ENCODE measurements at regions not wholly inside any gene's neighbourhood (a gene's known extent, or its start where the extent isn't known, plus 50 kb on each side); places are given as distances from the start of the nearest gene placed in this dataset.

GRCh38 chr16:13672196-13672595, 247.8 kb upstream of the ERCC4 start:
- Histone ChIP-seq H3K79me2 (no peaks in the 10 kb centered on the region), H3K9me2 (replicated peaks; ENCODE audit: insufficient read depth) (no peaks in the 10 kb centered on the region), H3K27me3 (no peaks in the 10 kb centered on the region), H3K9me3 (ENCODE audit: low read depth) (no peaks in the 10 kb centered on the region), H3K4me3 (no peak overlapping the region), H3K27ac (no peak overlapping the region), H3K4me2 (no peak overlapping the region), H3K4me1 (ENCODE audit: insufficient read depth) (no peaks in the 10 kb centered on the region), H4K20me1 (ENCODE audit: insufficient read depth, poor library complexity, severe bottlenecking) (no peaks in the 10 kb centered on the region), H2AFZ (no peak overlapping the region), H3K36me3 (replicated peaks; ENCODE audit: insufficient read depth, low read depth) (no peaks in the 10 kb centered on the region)
- TF ChIP-seq EZH2phosphoT487 (IDR thresholded peaks at IDR 0.05; ENCODE audit: low read depth, severe bottlenecking, unreplicated experiment) = no peak
- TF ChIP-seq CTCF (IDR thresholded peaks at IDR 0.05; ENCODE audit: poor library complexity) = no peak
- TF ChIP-seq EZH2 (IDR thresholded peaks at IDR 0.05; ENCODE audit: borderline replicate concordance) = no peak
- WGBS (ENCODE audit: low lambda C conversion rate, missing lambda C conversion rate) = 71% methylated on average over 3 of the region's 3 CpGs
- no peak for DNase-seq (ENCODE audit: low spot score)

DNA sequence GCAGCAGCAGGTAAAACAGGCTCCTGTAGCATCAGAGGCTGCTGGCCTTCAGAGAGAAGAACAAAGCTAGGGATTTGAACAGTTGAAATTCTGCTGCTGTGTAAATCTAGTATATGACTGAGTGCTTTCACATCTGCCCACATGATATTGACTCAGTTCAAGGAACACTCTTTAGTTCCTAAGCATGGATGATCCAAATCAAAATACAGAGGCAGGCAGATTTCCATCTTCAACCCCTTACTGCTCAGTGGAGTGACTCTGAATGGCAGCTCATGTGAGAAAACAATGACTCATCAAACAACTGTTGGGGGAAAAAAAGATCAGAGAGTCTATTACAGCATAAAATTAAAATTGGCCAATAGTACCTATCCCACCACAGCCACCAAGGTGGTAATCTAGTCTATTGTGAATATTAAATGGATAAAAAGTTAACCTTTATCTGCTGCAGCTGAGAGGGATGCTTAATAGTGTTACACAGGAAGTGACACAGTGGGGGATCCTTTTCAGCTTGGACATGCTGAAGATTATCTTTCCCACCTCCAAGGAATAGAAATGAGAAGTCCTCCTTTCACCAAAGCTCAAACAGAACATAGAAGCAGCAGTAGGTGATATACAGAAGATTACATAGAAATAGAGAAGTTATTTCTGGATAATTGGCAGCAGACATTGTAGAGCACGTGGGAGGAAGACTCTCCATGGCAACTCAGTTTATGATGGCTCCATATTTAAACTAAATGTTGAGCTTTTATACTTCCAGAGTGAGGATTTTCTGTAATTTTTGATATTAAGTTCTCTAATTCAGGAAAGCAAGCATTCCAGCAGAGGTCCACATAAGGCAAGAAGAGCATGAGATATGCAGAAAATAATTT, 239.7 kb upstream of the ERCC4 start:
- no peaks in the 10 kb centered on the region for H3K9me2 ChIP-seq (replicated peaks; ENCODE audit: insufficient read depth)
- H3K36me3 ChIP-seq (replicated peaks; ENCODE audit: insufficient read depth, low read depth) = no peaks in the 10 kb centered on the region
- H3K27me3 ChIP-seq = no peaks in the 10 kb centered on the region
- no peak overlapping the region for H3K4me3 ChIP-seq
- DNase-seq (ENCODE audit: low spot score) = no peak
- H4K20me1 ChIP-seq (ENCODE audit: insufficient read depth, poor library complexity, severe bottlenecking) = no peaks in the 10 kb centered on the region
- H2AFZ ChIP-seq = no peak overlapping the region
- H3K4me2 ChIP-seq = no peak overlapping the region
- TF ChIP-seq CTCF (IDR thresholded peaks at IDR 0.05; ENCODE audit: poor library complexity) (no peak), EZH2phosphoT487 (IDR thresholded peaks at IDR 0.05; ENCODE audit: low read depth, severe bottlenecking, unreplicated experiment) (no peak), EZH2 (IDR thresholded peaks at IDR 0.05; ENCODE audit: borderline replicate concordance) (no peak)
- no peaks in the 10 kb centered on the region for H3K9me3 ChIP-seq (ENCODE audit: low read depth)
- H3K27ac ChIP-seq = no peak overlapping the region
- WGBS (ENCODE audit: low lambda C conversion rate, missing lambda C conversion rate) = 86% methylated on average over 1 of the region's 1 CpG
- no peaks in the 10 kb centered on the region for H3K4me1 ChIP-seq (ENCODE audit: insufficient read depth)
- H3K79me2 ChIP-seq = no peaks in the 10 kb centered on the region

GRCh38 chr16:13684819-13685563, 235.0 kb upstream of the ERCC4 start:
- H4K20me1 ChIP-seq (ENCODE audit: insufficient read depth, poor library complexity, severe bottlenecking) = no peaks in the 10 kb centered on the region
- no peaks in the 10 kb centered on the region for H3K27me3 ChIP-seq
- DNase-seq (ENCODE audit: low spot score) = no peak
- WGBS (ENCODE audit: low lambda C conversion rate, missing lambda C conversion rate) = 74% methylated on average over 5 of the region's 5 CpGs
- TF ChIP-seq EZH2 (IDR thresholded peaks at IDR 0.05; ENCODE audit: borderline replicate concordance) (no peak), EZH2phosphoT487 (IDR thresholded peaks at IDR 0.05; ENCODE audit: low read depth, severe bottlenecking, unreplicated experiment) (no peak), CTCF (IDR thresholded peaks at IDR 0.05; ENCODE audit: poor library complexity) (no peak)
- no peak overlapping the region for H3K4me3 ChIP-seq
- no peaks in the 10 kb centered on the region for H3K4me1 ChIP-seq (ENCODE audit: insufficient read depth)
- no peaks in the 10 kb centered on the region for H3K79me2 ChIP-seq
- no peaks in the 10 kb centered on the region for H3K9me3 ChIP-seq (ENCODE audit: low read depth)
- no peaks in the 10 kb centered on the region for H3K9me2 ChIP-seq (replicated peaks; ENCODE audit: insufficient read depth)
- H3K27ac ChIP-seq = no peak overlapping the region
- no peaks in the 10 kb centered on the region for H3K36me3 ChIP-seq (replicated peaks; ENCODE audit: insufficient read depth, low read depth)
- H3K4me2 ChIP-seq = no peak overlapping the region
- H2AFZ ChIP-seq = no peak overlapping the region

All from hepatocyte (in vitro differentiated cells).